Glutamatergic neuron (in vitro differentiated cells): ENCODE measurements at regions not wholly inside any gene's neighbourhood (a gene's known extent, or its start where the extent isn't known, plus 50 kb on each side); places are given as distances from the start of the nearest gene placed in this dataset.
A peak's percentile ranks its signal among the peaks of the same experiment; 100 is the strongest.

Experiments
- DNase-seq: peaks from one replicate; pipeline ENCODE4 v3.0.0; 2022
- H3K27ac Mint-ChIP-seq: one replicate; pipeline ENCODE4 v1.8.0; 2020; ENCODE audit warnings: mild to moderate bottlenecking, mixed read lengths, inconsistent platforms; ENCODE audit not compliant: unreplicated experiment
- H3K27me3 Mint-ChIP-seq: one replicate; pipeline ENCODE4 v1.8.0; 2020; ENCODE audit warnings: mild to moderate bottlenecking, moderate library complexity, mixed read lengths, inconsistent platforms; ENCODE audit not compliant: unreplicated experiment
- H3K36me3 Mint-ChIP-seq: one replicate; pipeline ENCODE4 v1.8.0; 2020; ENCODE audit warnings: mild to moderate bottlenecking, mixed read lengths, inconsistent platforms; ENCODE audit not compliant: unreplicated experiment
- H3K4me1 Mint-ChIP-seq: one replicate; pipeline ENCODE4 v1.8.0; 2020; ENCODE audit warnings: mild to moderate bottlenecking, low read depth, mixed read lengths, inconsistent platforms; ENCODE audit not compliant: unreplicated experiment
- H3K4me3 Mint-ChIP-seq: one replicate; pipeline ENCODE4 v1.8.0; 2020; ENCODE audit warnings: mild to moderate bottlenecking, mixed read lengths, inconsistent platforms; ENCODE audit not compliant: unreplicated experiment
- H3K9me3 Mint-ChIP-seq: one replicate; pipeline ENCODE4 v1.8.0; 2020; ENCODE audit warnings: mild to moderate bottlenecking, moderate library complexity, mixed read lengths, inconsistent platforms; ENCODE audit not compliant: unreplicated experiment
- CTCF ChIP-seq: fragments of 200-600 bp; sonication (generic); IDR thresholded peaks from one replicate; pipeline ENCODE4 v1.5.0; 2021; ENCODE audit not compliant: partially characterized antibody, unreplicated experiment

DNA sequence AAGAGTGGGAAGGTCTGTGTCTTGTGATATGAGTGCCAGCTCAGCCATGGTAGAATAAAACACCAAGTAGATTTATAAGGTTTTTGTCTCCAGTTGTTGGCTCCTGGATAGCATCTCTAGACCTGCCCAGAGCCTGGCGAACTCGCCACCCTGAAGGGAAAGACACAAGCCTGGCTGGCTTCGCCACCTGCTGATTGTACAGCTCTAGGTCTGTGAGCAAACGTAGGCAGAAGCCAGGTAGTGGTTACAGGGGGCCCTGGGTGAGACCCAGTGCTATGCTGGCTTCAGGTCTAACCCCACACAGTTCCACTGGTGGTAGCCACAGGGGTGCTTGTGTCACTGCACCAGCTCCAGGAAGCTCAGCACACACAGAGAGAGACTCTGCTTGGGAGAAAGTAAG, 100.5 kb downstream of the BLTP1 start:
- H3K27ac Mint-ChIP-seq, result peak overlapping the region; percentile 13
- no peak for TF ChIP-seq CTCF
- no peaks in the 10 kb centered on the region for H3K4me1 Mint-ChIP-seq

DNA sequence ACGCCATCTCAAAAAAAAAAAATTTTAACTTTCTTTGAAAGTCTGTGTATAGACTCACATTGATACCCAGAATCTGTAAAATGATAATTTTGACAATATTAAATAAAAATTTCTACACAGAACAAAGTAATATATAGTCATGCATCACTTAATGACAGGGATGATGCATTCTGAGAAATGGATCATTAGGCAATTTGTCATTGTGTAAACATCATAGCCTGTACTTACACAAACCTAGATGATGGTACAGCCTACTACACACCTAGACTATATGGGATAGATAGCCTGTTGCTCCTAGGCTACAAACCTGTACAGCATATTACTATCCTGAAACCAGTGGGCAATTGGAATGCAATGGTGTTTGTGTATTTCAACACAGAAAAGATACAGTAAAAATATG, 107.7 kb downstream of the BLTP1 start:
- Mint-ChIP-seq H3K4me3 (no peak overlapping the region), H3K9me3 (no peaks in the 10 kb centered on the region), H3K4me1 (no peaks in the 10 kb centered on the region), H3K36me3 (no peaks in the 10 kb centered on the region), H3K27me3 (no peaks in the 10 kb centered on the region), H3K27ac (no peak overlapping the region)
- DNase-seq, result no peak
- no peak for TF ChIP-seq CTCF

More for the DNA sequence above, 100.5 kb downstream of the BLTP1 start:
- no peak overlapping the region for H3K4me3 Mint-ChIP-seq
- DNase-seq, result no peak
- H3K36me3 Mint-ChIP-seq, result peaks cover 8% of the 10 kb centered on the region
- peaks cover 2% of the 10 kb centered on the region for H3K9me3 Mint-ChIP-seq
- H3K27me3 Mint-ChIP-seq, result no peaks in the 10 kb centered on the region

GRCh38 chr4:122276359-122276758, 102.5 kb upstream of the ADAD1 start:
- H3K27me3 Mint-ChIP-seq, result no peaks in the 10 kb centered on the region
- H3K27ac Mint-ChIP-seq, result no peak overlapping the region
- H3K4me1 Mint-ChIP-seq, result no peaks in the 10 kb centered on the region
- TF ChIP-seq CTCF, result no peak
- H3K36me3 Mint-ChIP-seq, result peaks cover 5% of the 10 kb centered on the region
- DNase-seq, result no peak
- no peaks in the 10 kb centered on the region for H3K9me3 Mint-ChIP-seq
- no peak overlapping the region for H3K4me3 Mint-ChIP-seq

DNA sequence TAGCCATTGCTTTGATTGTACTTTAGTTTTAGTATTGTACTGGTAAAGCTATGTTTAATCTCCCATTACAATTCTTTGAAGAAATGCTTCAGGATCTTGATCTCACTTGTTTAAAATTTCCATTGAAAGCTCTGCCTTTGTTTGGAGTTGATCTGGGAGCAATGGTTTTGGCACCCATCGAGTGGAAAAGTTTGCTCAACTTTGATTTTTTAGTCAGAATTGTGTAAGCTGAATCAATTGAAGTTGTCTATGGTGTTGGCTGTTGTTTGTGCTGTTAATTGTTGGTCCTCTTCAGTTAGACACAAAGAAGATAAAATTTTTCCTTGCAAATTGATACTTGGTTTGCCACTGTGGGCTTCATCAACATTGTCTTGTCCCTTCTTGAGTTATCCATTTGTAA, 99.8 kb upstream of the ADAD1 start:
- Mint-ChIP-seq H3K36me3 (peaks cover 5% of the 10 kb centered on the region), H3K27ac (no peak overlapping the region)

DNA sequence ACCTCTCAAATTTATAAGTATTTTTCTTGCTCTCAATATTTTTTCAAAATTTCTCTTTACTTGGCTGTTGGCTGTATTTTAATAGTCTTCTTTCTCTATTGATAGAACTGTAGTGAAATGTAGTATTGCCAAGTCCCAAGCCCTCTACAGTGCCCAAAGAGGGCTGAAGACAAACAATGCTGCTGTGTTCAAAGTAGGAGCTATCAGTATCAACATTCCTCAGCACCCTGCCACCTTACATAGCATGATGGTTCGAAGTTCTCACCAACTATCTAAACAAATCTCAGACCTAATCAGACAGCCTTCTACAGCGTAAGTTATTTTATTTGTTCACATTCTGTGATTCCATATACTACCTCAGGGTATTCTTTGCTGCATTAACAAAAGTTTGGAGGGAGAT, 99.1 kb upstream of the ADAD1 start:
- Mint-ChIP-seq H3K36me3 (peaks cover 5% of the 10 kb centered on the region), H3K27me3 (peaks cover 1% of the 10 kb centered on the region)

More for the DNA sequence above, 99.8 kb upstream of the ADAD1 start:
- H3K4me3 Mint-ChIP-seq, result no peak overlapping the region
- H3K4me1 Mint-ChIP-seq, result no peaks in the 10 kb centered on the region
- no peaks in the 10 kb centered on the region for H3K27me3 Mint-ChIP-seq
- no peaks in the 10 kb centered on the region for H3K9me3 Mint-ChIP-seq
- no peak for DNase-seq
- TF ChIP-seq CTCF, result no peak

More for the DNA sequence above, 99.1 kb upstream of the ADAD1 start:
- Mint-ChIP-seq H3K9me3 (no peaks in the 10 kb centered on the region), H3K4me1 (no peaks in the 10 kb centered on the region), H3K27ac (no peak overlapping the region), H3K4me3 (no peak overlapping the region)
- no peak for DNase-seq
- no peak for TF ChIP-seq CTCF
